ENCODE measurements at regions not wholly inside any gene's neighbourhood (a gene's known extent, or its start where the extent isn't known, plus 50 kb on each side); places are given as distances from the start of the nearest gene placed in this dataset.
"Not testable (repeated sequence)": the region's sequence is repeated elsewhere in the genome, so short reads cannot be mapped to it uniquely, and the experiment has no call there.

GRCh38 chr7:64469673-64470072 lies 93.2 kb downstream of the ZNF680 start:
- H3K27ac ChIP-seq (ENCODE audit: poor library complexity, severe bottlenecking): no peak overlapping the region
- ATAC-seq (ENCODE audit: low read depth): no peak
- H3K4me3 ChIP-seq (ENCODE audit: severe bottlenecking): no peak overlapping the region
- no peak for TF ChIP-seq CTCF (IDR thresholded peaks at IDR 0.05; ENCODE audit: poor library complexity, severe bottlenecking)
- H3K36me3 ChIP-seq (ENCODE audit: low read depth): no peaks in the 10 kb centered on the region
- DNase-seq (ENCODE audit: low spot score): no peak
- peaks cover 4% of the 10 kb centered on the region for H3K9me3 ChIP-seq (ENCODE audit: severe bottlenecking)
- H3K27me3 ChIP-seq (ENCODE audit: insufficient read depth, poor library complexity, severe bottlenecking): no peaks in the 10 kb centered on the region
- no peaks in the 10 kb centered on the region for H3K4me1 ChIP-seq (ENCODE audit: insufficient read depth, poor library complexity, severe bottlenecking)

- no peaks in the 10 kb centered on the region for H3K4me1 ChIP-seq (ENCODE audit: insufficient read depth, poor library complexity, severe bottlenecking)
- ATAC-seq (ENCODE audit: low read depth) (no peak), DNase-seq (ENCODE audit: low spot score) (no peak)
- no peak overlapping the region for H3K4me3 ChIP-seq (ENCODE audit: severe bottlenecking)
- H3K9me3 ChIP-seq (ENCODE audit: severe bottlenecking): peaks cover 2% of the 10 kb centered on the region
- no peak for TF ChIP-seq CTCF (IDR thresholded peaks at IDR 0.05; ENCODE audit: poor library complexity, severe bottlenecking)
- no peaks in the 10 kb centered on the region for H3K36me3 ChIP-seq (ENCODE audit: low read depth)
- H3K27ac ChIP-seq (ENCODE audit: poor library complexity, severe bottlenecking): no peak overlapping the region
- no peaks in the 10 kb centered on the region for H3K27me3 ChIP-seq (ENCODE audit: insufficient read depth, poor library complexity, severe bottlenecking)
Measured at GRCh38 chr7:64465551-64465950, 97.3 kb downstream of the ZNF680 start.

GRCh38 chr7:64463636-64464375 lies 99.1 kb downstream of the ZNF680 start:
- H3K27me3 ChIP-seq (ENCODE audit: insufficient read depth, poor library complexity, severe bottlenecking): no peaks in the 10 kb centered on the region
- no peak overlapping the region for H3K27ac ChIP-seq (ENCODE audit: poor library complexity, severe bottlenecking)
- no peaks in the 10 kb centered on the region for H3K9me3 ChIP-seq (ENCODE audit: severe bottlenecking)
- no peaks in the 10 kb centered on the region for H3K36me3 ChIP-seq (ENCODE audit: low read depth)
- no peak for ATAC-seq (ENCODE audit: low read depth)
- DNase-seq (ENCODE audit: low spot score): peak; percentile 38
- no peak for TF ChIP-seq CTCF (IDR thresholded peaks at IDR 0.05; ENCODE audit: poor library complexity, severe bottlenecking)
- H3K4me1 ChIP-seq (ENCODE audit: insufficient read depth, poor library complexity, severe bottlenecking): no peaks in the 10 kb centered on the region
- no peak overlapping the region for H3K4me3 ChIP-seq (ENCODE audit: severe bottlenecking)

- DNase-seq (ENCODE audit: low spot score); H3K36me3 ChIP-seq (ENCODE audit: low read depth); H3K4me3 ChIP-seq (ENCODE audit: severe bottlenecking); H3K9me3 ChIP-seq (ENCODE audit: severe bottlenecking); H3K27ac ChIP-seq (ENCODE audit: poor library complexity, severe bottlenecking); H3K27me3 ChIP-seq (ENCODE audit: insufficient read depth, poor library complexity, severe bottlenecking); H3K4me1 ChIP-seq (ENCODE audit: insufficient read depth, poor library complexity, severe bottlenecking); ATAC-seq (ENCODE audit: low read depth): not testable (repeated sequence)
Measured at GRCh38 chr7:64459858-64460257, 103.0 kb downstream of the ZNF680 start.

- no peaks in the 10 kb centered on the region for H3K4me1 ChIP-seq (ENCODE audit: insufficient read depth, poor library complexity, severe bottlenecking)
- H3K36me3 ChIP-seq (ENCODE audit: low read depth): no peaks in the 10 kb centered on the region
- TF ChIP-seq CTCF (IDR thresholded peaks at IDR 0.05; ENCODE audit: poor library complexity, severe bottlenecking): no peak
- ATAC-seq (ENCODE audit: low read depth) (no peak), DNase-seq (ENCODE audit: low spot score) (no peak)
- no peaks in the 10 kb centered on the region for H3K27me3 ChIP-seq (ENCODE audit: insufficient read depth, poor library complexity, severe bottlenecking)
- H3K27ac ChIP-seq (ENCODE audit: poor library complexity, severe bottlenecking): no peak overlapping the region
- no peaks in the 10 kb centered on the region for H3K9me3 ChIP-seq (ENCODE audit: severe bottlenecking)
- H3K4me3 ChIP-seq (ENCODE audit: severe bottlenecking): no peak overlapping the region
Measured at GRCh38 chr7:64433590-64433989, 119.8 kb downstream of the ZNF736 start.
